ENCODE measurements at regions not wholly inside any gene's neighbourhood (a gene's known extent, or its start where the extent isn't known, plus 50 kb on each side); places are given as distances from the start of the nearest gene placed in this dataset.

GRCh38 chr13:44051405-44051804 is 171.7 kb downstream of the LACC1 start:
- no peak for TF ChIP-seq CTCF (IDR thresholded peaks at IDR 0.05)
- no peak for TF ChIP-seq POLR2A (IDR thresholded peaks at IDR 0.05)
- no peak for TF ChIP-seq POLR2AphosphoS5 (IDR thresholded peaks at IDR 0.05)
